Gastrocnemius medialis (tissue), 4 donors: ENCODE measurements at regions not wholly inside any gene's neighbourhood (a gene's known extent, or its start where the extent isn't known, plus 50 kb on each side); places are given as distances from the start of the nearest gene placed in this dataset.

ENCODE experiments used
- ATAC-seq, 2 donors: fragments of 150-250 bp; one replicate each; pipeline ENCODE4 v1.9.1; 2016
- DNase-seq, 2 donors: peaks; one replicate each; pipeline ENCODE4 v3.0.0-alpha.2; 2019
- H3K27ac ChIP-seq, 4 donors: fragments of 200-600 bp; sonication (generic); 1 replicate in 1 of 4; 2 replicates in 3 of 4; pipeline ENCODE4 v1.5.1; 2016 to 2018; ENCODE audit warnings: mild to moderate bottlenecking in 2 of 4, moderate library complexity in 1 of 4
- H3K27me3 ChIP-seq, 3 donors: fragments of 200-600 bp; sonication (generic) in 2 of 3; 1 replicate in 1 of 3; 2 replicates in 2 of 3; pipeline versions ENCODE4 v1.5.1 to v1.6.0; 2016 to 2019; ENCODE audit warnings: mild to moderate bottlenecking in 1 of 3, moderate library complexity in 1 of 3
- H3K36me3 ChIP-seq, 2 donors: fragments of 200-600 bp; sonication (generic) in 1 of 2; one replicate each; pipeline ENCODE4 v1.5.1; 2017 to 2018
- H3K4me1 ChIP-seq, 2 donors: fragments of 200-600 bp; sonication (generic) in 1 of 2; one replicate each; pipeline ENCODE4 v1.5.1; 2016 to 2017; ENCODE audit warnings: mild to moderate bottlenecking in 2 of 2
- H3K4me3 ChIP-seq, 4 donors: fragments of 200-600 bp; sonication (generic) in 3 of 4; 1 replicate in 1 of 4; 2 replicates in 3 of 4; pipeline ENCODE4 v1.5.1; 2016 to 2019; ENCODE audit warnings: mild to moderate bottlenecking in 2 of 4
- H3K9me3 ChIP-seq, 3 donors: fragments of 200-600 bp; sonication (generic) in 2 of 3; 1 replicate in 1 of 3; 2 replicates in 2 of 3; pipeline ENCODE4 v1.5.1; 2016 to 2019
- POLR2A ChIP-seq, 2 donors: fragments of 450-650 bp; IDR thresholded peaks; one replicate each; pipeline ENCODE4 v1.6.1; 2017; ENCODE audit warnings: antibody characterized with exemption in 2 of 2, mild to moderate bottlenecking in 2 of 2, moderate library complexity in 2 of 2
- in situ Hi-C, 4 donors: fragments of 200-750 bp; cut with MboI; loops; one replicate each; pipeline versions ENCODE4 v1.15.0 to v1.8.0; 2017; ENCODE audit warnings: low sequenced_read_pairs in 4 of 4
- intact Hi-C: fragments of 100-400 bp; cut with DNase I; formaldehyde crosslinking; loops from one replicate; pipeline ENCODE4 v1.15.1; 2023; ENCODE audit warnings: low total_unique reads
- TF ChIP-seq, protein P1 (sequence below), 5 experiments: fragments of 450-650 bp in 3 of 5; fragments of 200-600 bp in 2 of 5; sonication (generic) in 2 of 5; IDR thresholded peaks in 4 of 5; conservative IDR thresholded peaks in 1 of 5; 1 replicate in 4 of 5; 2 replicates in 1 of 5; pipeline ENCODE4 v1.5.1; 2016 to 2019; ENCODE audit warnings: antibody characterized with exemption in 5 of 5, mild to moderate bottlenecking in 3 of 5, moderate library complexity in 3 of 5

DNA sequence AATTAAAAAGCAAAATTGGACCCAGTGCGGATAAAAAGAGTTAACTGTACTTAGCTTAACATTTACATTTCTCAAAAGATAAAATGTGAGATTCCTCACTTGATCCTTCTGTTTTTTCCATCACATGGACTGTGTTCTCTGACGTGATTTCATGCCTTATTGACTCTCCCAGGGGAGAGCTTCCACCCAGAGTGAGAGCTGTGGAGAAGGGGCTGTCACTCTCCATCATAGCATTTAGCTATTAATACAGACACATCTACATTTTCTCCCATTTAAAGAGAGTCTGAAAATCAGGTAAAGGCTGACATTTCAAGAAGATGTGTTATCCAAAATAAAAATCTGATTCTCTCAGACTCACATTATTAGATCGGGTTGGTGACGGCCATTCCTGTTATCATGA lies 493.8 kb downstream of the FBXO15 start:
- H3K27me3 ChIP-seq = no peaks in the 10 kb centered on the region
- no peak for ATAC-seq
- DNase-seq = no peak
- H3K4me3 ChIP-seq = no peak overlapping the region
- in situ Hi-C loops (no loop called here), intact Hi-C loops (no loop called here)
- no peak overlapping the region for H3K27ac ChIP-seq
- TF ChIP-seq, protein P1, sequence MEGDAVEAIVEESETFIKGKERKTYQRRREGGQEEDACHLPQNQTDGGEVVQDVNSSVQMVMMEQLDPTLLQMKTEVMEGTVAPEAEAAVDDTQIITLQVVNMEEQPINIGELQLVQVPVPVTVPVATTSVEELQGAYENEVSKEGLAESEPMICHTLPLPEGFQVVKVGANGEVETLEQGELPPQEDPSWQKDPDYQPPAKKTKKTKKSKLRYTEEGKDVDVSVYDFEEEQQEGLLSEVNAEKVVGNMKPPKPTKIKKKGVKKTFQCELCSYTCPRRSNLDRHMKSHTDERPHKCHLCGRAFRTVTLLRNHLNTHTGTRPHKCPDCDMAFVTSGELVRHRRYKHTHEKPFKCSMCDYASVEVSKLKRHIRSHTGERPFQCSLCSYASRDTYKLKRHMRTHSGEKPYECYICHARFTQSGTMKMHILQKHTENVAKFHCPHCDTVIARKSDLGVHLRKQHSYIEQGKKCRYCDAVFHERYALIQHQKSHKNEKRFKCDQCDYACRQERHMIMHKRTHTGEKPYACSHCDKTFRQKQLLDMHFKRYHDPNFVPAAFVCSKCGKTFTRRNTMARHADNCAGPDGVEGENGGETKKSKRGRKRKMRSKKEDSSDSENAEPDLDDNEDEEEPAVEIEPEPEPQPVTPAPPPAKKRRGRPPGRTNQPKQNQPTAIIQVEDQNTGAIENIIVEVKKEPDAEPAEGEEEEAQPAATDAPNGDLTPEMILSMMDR (IDR thresholded peaks at IDR 0.05 in 4 of 5, conservative IDR thresholded peaks at IDR 0.05 in 1 of 5) = no peak
- TF ChIP-seq POLR2A (IDR thresholded peaks at IDR 0.05) = no peak
- no peaks in the 10 kb centered on the region for H3K9me3 ChIP-seq
- no peaks in the 10 kb centered on the region for H3K36me3 ChIP-seq
- H3K4me1 ChIP-seq = no peaks in the 10 kb centered on the region

DNA sequence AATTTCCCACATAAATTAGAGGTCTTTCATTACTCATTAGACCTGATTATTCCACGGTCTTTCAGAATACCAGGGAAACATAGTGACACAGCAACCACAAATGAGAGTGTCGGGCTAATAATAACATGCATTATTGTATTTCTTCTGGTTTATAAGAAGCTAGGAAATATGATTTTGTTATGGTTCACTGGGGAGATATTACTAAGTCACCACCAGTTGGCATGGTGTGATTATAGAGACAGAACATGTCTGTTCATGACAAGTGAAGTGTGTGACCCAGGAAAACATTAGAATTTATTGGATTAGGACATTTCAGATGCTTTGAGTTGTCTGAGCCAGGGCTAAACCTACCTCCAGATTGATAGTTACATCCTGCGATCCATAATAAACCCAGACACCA lies 494.4 kb downstream of the FBXO15 start:
- Histone ChIP-seq H3K9me3 (no peaks in the 10 kb centered on the region), H3K27me3 (no peaks in the 10 kb centered on the region), H3K36me3 (no peaks in the 10 kb centered on the region), H3K4me1 (no peaks in the 10 kb centered on the region), H3K27ac (no peak overlapping the region), H3K4me3 (no peak overlapping the region)
- no peak for TF ChIP-seq POLR2A (IDR thresholded peaks at IDR 0.05)
- TF ChIP-seq, protein P1 (IDR thresholded peaks at IDR 0.05 in 4 of 5, conservative IDR thresholded peaks at IDR 0.05 in 1 of 5) = no peak
- no peak for DNase-seq
- in situ Hi-C loops = no loop called here
- intact Hi-C loops = no loop called here
- ATAC-seq = no peak

DNA sequence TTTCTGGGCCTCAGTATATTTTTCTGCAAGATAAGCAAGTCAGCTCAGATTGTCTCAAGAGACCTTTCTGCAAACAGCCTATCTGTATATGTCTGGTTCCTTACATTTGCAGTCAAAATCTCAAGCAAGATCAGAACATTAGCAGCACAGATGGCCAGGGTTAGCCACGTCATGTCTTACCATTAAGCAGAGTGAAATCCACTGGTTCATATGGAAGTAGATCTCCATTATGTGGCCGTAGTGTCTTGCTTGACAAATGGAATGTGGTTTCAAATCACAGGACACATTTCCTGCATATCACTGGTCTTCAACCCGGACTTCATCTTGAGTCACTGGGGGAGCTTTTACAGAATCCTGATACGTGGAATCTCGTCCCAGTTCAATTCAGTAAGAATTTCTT lies 500.2 kb downstream of the FBXO15 start:
- intact Hi-C loops = no loop called here
- H3K4me3 ChIP-seq = no peak overlapping the region
- in situ Hi-C loops = no loop called here
- no peaks in the 10 kb centered on the region for H3K4me1 ChIP-seq
- no peaks in the 10 kb centered on the region for H3K9me3 ChIP-seq
- no peaks in the 10 kb centered on the region for H3K27me3 ChIP-seq
- DNase-seq = no peak
- no peaks in the 10 kb centered on the region for H3K36me3 ChIP-seq
- TF ChIP-seq, protein P1 (IDR thresholded peaks at IDR 0.05 in 4 of 5, conservative IDR thresholded peaks at IDR 0.05 in 1 of 5) = no peak
- no peak for TF ChIP-seq POLR2A (IDR thresholded peaks at IDR 0.05)
- H3K27ac ChIP-seq = no peak overlapping the region
- ATAC-seq = no peak

DNA sequence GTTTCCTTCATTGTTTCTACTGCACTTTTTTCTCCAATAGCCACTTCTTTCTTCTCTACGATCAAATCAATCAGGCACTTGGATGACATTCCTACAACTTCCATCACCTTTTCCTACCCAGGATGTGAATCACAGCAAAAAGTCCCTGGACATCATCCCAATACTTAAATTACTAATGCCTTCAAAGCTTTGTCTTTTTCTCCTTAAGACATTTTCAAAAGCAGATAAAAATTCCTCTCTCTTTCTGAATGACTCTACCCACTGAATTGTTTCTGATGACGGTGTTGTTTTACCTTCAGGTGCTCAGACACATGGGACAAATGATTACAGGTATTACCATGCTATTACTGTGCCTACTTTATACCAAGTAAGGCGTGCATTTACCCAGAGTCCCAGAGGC lies 500.9 kb downstream of the FBXO15 start:
- in situ Hi-C loops = no loop called here
- ATAC-seq (no peak), DNase-seq (no peak)
- Histone ChIP-seq H3K36me3 (no peaks in the 10 kb centered on the region), H3K27me3 (no peaks in the 10 kb centered on the region), H3K4me3 (no peak overlapping the region), H3K4me1 (no peaks in the 10 kb centered on the region), H3K9me3 (no peaks in the 10 kb centered on the region), H3K27ac (no peak overlapping the region)
- TF ChIP-seq, protein P1 (IDR thresholded peaks at IDR 0.05 in 4 of 5, conservative IDR thresholded peaks at IDR 0.05 in 1 of 5) = no peak
- no peak for TF ChIP-seq POLR2A (IDR thresholded peaks at IDR 0.05)
- intact Hi-C loops = no loop called here

DNA sequence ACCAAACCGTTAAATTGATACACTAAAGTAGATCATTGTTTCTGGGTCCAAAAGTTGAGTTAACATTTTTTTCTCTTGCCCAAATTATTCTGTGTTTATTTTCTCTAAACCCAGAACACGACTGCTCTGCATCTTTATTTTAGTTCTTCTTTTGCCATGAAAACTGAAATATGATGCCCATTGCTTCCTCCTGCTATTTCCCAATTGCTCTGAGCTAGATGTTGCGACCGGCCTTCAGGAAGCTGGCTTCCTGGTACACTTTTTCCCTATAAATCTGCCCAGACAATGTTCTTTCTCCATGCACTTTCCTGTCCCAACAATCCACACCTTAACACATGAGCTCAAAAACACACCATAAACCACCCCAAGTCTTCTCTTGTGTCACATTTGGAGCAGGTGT lies 501.4 kb downstream of the FBXO15 start:
- in situ Hi-C loops = no loop called here
- DNase-seq (no peak), ATAC-seq (no peak)
- Histone ChIP-seq H3K27ac (no peak overlapping the region), H3K9me3 (no peaks in the 10 kb centered on the region), H3K27me3 (no peaks in the 10 kb centered on the region), H3K36me3 (no peaks in the 10 kb centered on the region), H3K4me3 (no peak overlapping the region), H3K4me1 (no peaks in the 10 kb centered on the region)
- TF ChIP-seq, protein P1 (IDR thresholded peaks at IDR 0.05 in 4 of 5, conservative IDR thresholded peaks at IDR 0.05 in 1 of 5) = no peak
- TF ChIP-seq POLR2A (IDR thresholded peaks at IDR 0.05) = no peak
- intact Hi-C loops = no loop called here
